HL-60 (cell line): ENCODE measurements at regions not wholly inside any gene's neighbourhood (a gene's known extent, or its start where the extent isn't known, plus 50 kb on each side); places are given as distances from the start of the nearest gene placed in this dataset.
"Not testable (repeated sequence)": the region's sequence is repeated elsewhere in the genome, so short reads cannot be mapped to it uniquely, and the experiment has no call there.

Source experiments
- DNase-seq, 2 experiments: peaks; one replicate each; pipeline ENCODE4 v3.0.0-alpha.2; 2010 to 2020; ENCODE audit warnings: low read depth in 1 of 2, low spot score in 1 of 2
- H3K27ac ChIP-seq: fragments of 250-450 bp; sonication (Bioruptor Pico); replicated peaks from 2 replicates; pipeline ENCODE4 v1.5.1; 2020; ENCODE audit warnings: mild to moderate bottlenecking, moderate library complexity
- H3K27me3 ChIP-seq: fragments of 250-450 bp; sonication (Bioruptor Pico); 2 replicates; pipeline ENCODE4 v1.5.1; 2021; ENCODE audit warnings: mild to moderate bottlenecking, moderate library complexity; ENCODE audit not compliant: insufficient read depth, poor library complexity, severe bottlenecking
- H3K4me3 ChIP-seq: replicated peaks from 2 replicates; pipeline ENCODE4 v1.5.1; 2011; ENCODE audit warnings: mild to moderate bottlenecking, control low read depth, low read length; ENCODE audit not compliant: insufficient read depth
- GABPA ChIP-seq: IDR thresholded peaks from 2 replicates; pipeline ENCODE4 v1.6.1; 2012; ENCODE audit warnings: low read depth
- POLR2AphosphoS5 ChIP-seq: IDR thresholded peaks from 2 replicates; pipeline ENCODE4 v1.6.1; 2012; ENCODE audit warnings: low read depth
- SPI1 ChIP-seq: IDR thresholded peaks from 2 replicates; pipeline ENCODE4 v1.6.1; 2012; ENCODE audit warnings: low read depth, mild to moderate bottlenecking, borderline replicate concordance
- TF ChIP-seq, protein P1 (sequence below): IDR thresholded peaks from 2 replicates; pipeline ENCODE4 v1.6.1; 2012; ENCODE audit warnings: low read depth; ENCODE audit not compliant: insufficient replicate concordance
- TF ChIP-seq, protein P2 (sequence below): IDR thresholded peaks from one replicate; pipeline ENCODE4 v1.5.1; 2011; ENCODE audit warnings: low read length, control low read depth, inconsistent platforms; ENCODE audit not compliant: insufficient read depth

DNA sequence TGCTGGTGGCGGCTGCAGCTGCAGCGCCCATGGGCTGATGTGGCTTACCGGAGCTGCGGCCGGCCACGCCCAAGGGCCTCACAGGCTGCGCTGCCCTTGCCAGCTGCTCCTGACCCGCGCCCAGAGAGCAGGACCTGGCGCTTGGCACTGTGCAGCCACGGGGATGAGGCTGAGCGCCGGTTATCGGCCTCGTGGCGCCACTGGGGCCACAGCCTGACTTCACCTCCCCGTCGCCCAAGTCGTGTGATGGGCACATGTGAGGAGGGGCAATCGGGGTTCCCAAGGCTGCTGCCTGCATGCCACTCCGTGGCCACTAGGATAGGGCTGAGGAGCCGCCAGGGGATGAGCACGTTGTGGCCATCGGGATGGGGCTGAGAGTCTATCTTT is 77.2 kb upstream of the PABPC3 start:
- TF ChIP-seq, protein P1, sequence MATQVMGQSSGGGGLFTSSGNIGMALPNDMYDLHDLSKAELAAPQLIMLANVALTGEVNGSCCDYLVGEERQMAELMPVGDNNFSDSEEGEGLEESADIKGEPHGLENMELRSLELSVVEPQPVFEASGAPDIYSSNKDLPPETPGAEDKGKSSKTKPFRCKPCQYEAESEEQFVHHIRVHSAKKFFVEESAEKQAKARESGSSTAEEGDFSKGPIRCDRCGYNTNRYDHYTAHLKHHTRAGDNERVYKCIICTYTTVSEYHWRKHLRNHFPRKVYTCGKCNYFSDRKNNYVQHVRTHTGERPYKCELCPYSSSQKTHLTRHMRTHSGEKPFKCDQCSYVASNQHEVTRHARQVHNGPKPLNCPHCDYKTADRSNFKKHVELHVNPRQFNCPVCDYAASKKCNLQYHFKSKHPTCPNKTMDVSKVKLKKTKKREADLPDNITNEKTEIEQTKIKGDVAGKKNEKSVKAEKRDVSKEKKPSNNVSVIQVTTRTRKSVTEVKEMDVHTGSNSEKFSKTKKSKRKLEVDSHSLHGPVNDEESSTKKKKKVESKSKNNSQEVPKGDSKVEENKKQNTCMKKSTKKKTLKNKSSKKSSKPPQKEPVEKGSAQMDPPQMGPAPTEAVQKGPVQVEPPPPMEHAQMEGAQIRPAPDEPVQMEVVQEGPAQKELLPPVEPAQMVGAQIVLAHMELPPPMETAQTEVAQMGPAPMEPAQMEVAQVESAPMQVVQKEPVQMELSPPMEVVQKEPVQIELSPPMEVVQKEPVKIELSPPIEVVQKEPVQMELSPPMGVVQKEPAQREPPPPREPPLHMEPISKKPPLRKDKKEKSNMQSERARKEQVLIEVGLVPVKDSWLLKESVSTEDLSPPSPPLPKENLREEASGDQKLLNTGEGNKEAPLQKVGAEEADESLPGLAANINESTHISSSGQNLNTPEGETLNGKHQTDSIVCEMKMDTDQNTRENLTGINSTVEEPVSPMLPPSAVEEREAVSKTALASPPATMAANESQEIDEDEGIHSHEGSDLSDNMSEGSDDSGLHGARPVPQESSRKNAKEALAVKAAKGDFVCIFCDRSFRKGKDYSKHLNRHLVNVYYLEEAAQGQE = no peak
- no peak for TF ChIP-seq GABPA
- TF ChIP-seq, protein P2, sequence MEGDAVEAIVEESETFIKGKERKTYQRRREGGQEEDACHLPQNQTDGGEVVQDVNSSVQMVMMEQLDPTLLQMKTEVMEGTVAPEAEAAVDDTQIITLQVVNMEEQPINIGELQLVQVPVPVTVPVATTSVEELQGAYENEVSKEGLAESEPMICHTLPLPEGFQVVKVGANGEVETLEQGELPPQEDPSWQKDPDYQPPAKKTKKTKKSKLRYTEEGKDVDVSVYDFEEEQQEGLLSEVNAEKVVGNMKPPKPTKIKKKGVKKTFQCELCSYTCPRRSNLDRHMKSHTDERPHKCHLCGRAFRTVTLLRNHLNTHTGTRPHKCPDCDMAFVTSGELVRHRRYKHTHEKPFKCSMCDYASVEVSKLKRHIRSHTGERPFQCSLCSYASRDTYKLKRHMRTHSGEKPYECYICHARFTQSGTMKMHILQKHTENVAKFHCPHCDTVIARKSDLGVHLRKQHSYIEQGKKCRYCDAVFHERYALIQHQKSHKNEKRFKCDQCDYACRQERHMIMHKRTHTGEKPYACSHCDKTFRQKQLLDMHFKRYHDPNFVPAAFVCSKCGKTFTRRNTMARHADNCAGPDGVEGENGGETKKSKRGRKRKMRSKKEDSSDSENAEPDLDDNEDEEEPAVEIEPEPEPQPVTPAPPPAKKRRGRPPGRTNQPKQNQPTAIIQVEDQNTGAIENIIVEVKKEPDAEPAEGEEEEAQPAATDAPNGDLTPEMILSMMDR = no peak
- TF ChIP-seq SPI1 = no peak
- no peak for TF ChIP-seq POLR2AphosphoS5
- peaks cover 30% of the 10 kb centered on the region for H3K27me3 ChIP-seq
- H3K4me3 ChIP-seq = no peak overlapping the region
- no peak overlapping the region for H3K27ac ChIP-seq
- no peak for DNase-seq

DNA sequence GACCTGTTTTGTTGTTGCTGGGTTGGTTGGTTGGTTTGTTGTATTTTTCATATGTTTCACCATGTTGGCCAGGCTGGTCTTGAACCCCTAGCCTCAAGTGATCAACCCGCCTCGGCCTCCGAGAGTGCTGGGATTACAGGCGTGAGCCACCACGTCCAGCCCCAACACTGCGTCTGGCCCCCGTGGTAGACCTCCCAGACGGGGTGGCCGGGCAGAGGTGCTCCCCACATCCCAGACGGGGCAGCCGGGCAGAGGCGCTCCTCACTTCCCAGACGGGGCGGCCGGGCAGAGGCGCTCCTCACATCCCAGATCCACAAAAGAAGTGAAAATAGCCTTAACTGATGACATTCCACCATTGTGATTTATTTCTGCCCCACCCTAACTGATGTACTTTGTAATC is 76.2 kb upstream of the PABPC3 start:
- not testable (repeated sequence) for H3K27ac ChIP-seq, DNase-seq, H3K4me3 ChIP-seq
- peaks cover 30% of the 10 kb centered on the region for H3K27me3 ChIP-seq

DNA sequence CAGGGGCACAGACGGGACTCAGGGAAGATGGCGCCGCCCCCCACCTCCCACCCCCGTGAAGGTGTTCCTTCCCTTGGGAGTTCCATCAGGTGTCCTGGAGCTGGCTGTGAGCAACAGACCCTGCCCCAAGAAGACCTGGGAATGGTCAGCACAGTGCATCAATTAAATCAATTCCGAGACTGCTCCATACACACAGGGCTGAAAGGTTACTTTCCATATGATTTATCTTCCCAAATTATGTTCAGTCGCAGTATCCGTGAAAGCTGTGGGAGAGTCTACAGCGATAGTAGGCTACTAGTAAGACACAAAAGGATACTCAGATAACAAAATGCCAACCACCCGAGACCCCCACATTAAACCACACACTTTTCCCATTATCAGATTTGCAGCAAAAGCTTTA is 71.8 kb upstream of the PABPC3 start:
- Histone ChIP-seq H3K4me3 (no peak overlapping the region), H3K27me3 (peaks cover 12% of the 10 kb centered on the region), H3K27ac (no peak overlapping the region)
- TF ChIP-seq GABPA (no peak), SPI1 (no peak), POLR2AphosphoS5 (no peak)
- TF ChIP-seq, protein P2 = no peak
- TF ChIP-seq, protein P1 = no peak
- no peak for DNase-seq

DNA sequence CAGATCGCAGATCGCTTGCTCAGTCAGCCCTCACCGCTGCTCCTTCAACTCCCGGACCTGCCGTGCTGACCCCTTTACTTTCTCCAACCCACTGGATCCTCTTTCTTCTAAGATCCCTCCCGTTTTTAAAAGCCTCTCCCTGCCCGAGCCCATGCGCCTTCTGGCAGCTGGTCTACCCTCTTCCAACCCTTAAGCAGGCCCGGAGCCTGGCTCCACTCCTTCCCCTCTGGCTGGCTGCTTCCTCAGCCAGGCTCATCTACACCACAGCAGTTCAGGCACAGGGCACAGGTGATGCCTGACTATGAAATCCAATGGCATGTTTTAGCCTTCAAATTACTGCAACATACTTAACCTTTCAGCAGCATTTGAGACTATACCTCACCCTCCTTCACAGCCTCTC is 63.8 kb upstream of the PABPC3 start:
- Histone ChIP-seq H3K27ac (no peak overlapping the region), H3K27me3 (peaks cover 7% of the 10 kb centered on the region), H3K4me3 (no peak overlapping the region)
- no peak for DNase-seq
- no peak for TF ChIP-seq SPI1
- TF ChIP-seq, protein P1 = no peak
- TF ChIP-seq POLR2AphosphoS5 = no peak
- TF ChIP-seq, protein P2 = no peak
- TF ChIP-seq GABPA = no peak
